GM23248 (cell line): ENCODE measurements at regions not wholly inside any gene's neighbourhood (a gene's known extent, or its start where the extent isn't known, plus 50 kb on each side); places are given as distances from the start of the nearest gene placed in this dataset.

ENCODE experiments used
- EZH2 ChIP-seq: fragments of 200-600 bp; sonication (generic); IDR thresholded peaks from 2 replicates; pipeline ENCODE4 v1.6.1; 2018; ENCODE audit warnings: antibody characterized with exemption, mild to moderate bottlenecking; ENCODE audit not compliant: insufficient read depth, poor library complexity, severe bottlenecking
- EZH2phosphoT487 ChIP-seq: fragments of 200-600 bp; sonication (generic); IDR thresholded peaks from 2 replicates; pipeline ENCODE4 v1.6.1; 2018; ENCODE audit warnings: antibody characterized with exemption, moderate library complexity, mild to moderate bottlenecking, low read depth; ENCODE audit not compliant: insufficient read depth

- no peak for TF ChIP-seq EZH2
- no peak for TF ChIP-seq EZH2phosphoT487
Observed at GRCh38 chr2:145123606-145124005, 603.7 kb upstream of the ZEB2 start.
